AG04449 (cell line): ENCODE measurements at regions not wholly inside any gene's neighbourhood (a gene's known extent, or its start where the extent isn't known, plus 50 kb on each side); places are given as distances from the start of the nearest gene placed in this dataset.
"Not testable (repeated sequence)": the region's sequence is repeated elsewhere in the genome, so short reads cannot be mapped to it uniquely, and the experiment has no call there.

Experiments used
- CTCF ChIA-PET: fragments of 350-600 bp; formaldehyde crosslinking; extraction: SDS; loops from one replicate; lab custom pipeline; 2021; ENCODE audit warnings: antibody characterized with exemption; lab: Yijun Ruan, JAX
- POLR2A ChIA-PET: fragments of 400-600, 350-600 bp; formaldehyde crosslinking; extraction: SDS; loops from one replicate; lab custom pipeline; 2020; ENCODE audit warnings: antibody characterized with exemption, inconsistent platforms; lab: Yijun Ruan, JAX
- DNase-seq: peaks from one replicate; pipeline ENCODE4 v3.0.0-alpha.2; 2010; ENCODE audit warnings: low read depth, low spot score
- H3K4me3 ChIP-seq: 2 replicates; pipeline ENCODE4 v1.5.1; 2011; ENCODE audit warnings: low read depth, mild to moderate bottlenecking, control low read depth, low read length
- TF ChIP-seq, protein P1 (sequence below): IDR thresholded peaks from one replicate; pipeline ENCODE4 v1.5.1; 2011; ENCODE audit warnings: mild to moderate bottlenecking, moderate library complexity, low read length, control low read depth, inconsistent platforms; ENCODE audit not compliant: insufficient read depth; ENCODE audit errors: missing control alignments

GRCh38 chrX:65241059-65241721, 264.9 kb upstream of the ZC4H2 start:
- TF ChIP-seq, protein P1, sequence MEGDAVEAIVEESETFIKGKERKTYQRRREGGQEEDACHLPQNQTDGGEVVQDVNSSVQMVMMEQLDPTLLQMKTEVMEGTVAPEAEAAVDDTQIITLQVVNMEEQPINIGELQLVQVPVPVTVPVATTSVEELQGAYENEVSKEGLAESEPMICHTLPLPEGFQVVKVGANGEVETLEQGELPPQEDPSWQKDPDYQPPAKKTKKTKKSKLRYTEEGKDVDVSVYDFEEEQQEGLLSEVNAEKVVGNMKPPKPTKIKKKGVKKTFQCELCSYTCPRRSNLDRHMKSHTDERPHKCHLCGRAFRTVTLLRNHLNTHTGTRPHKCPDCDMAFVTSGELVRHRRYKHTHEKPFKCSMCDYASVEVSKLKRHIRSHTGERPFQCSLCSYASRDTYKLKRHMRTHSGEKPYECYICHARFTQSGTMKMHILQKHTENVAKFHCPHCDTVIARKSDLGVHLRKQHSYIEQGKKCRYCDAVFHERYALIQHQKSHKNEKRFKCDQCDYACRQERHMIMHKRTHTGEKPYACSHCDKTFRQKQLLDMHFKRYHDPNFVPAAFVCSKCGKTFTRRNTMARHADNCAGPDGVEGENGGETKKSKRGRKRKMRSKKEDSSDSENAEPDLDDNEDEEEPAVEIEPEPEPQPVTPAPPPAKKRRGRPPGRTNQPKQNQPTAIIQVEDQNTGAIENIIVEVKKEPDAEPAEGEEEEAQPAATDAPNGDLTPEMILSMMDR = no peak
- POLR2A ChIA-PET = no interaction called here
- no peak for DNase-seq
- CTCF ChIA-PET = no interaction called here
- H3K4me3 ChIP-seq = no peak overlapping the region

DNA sequence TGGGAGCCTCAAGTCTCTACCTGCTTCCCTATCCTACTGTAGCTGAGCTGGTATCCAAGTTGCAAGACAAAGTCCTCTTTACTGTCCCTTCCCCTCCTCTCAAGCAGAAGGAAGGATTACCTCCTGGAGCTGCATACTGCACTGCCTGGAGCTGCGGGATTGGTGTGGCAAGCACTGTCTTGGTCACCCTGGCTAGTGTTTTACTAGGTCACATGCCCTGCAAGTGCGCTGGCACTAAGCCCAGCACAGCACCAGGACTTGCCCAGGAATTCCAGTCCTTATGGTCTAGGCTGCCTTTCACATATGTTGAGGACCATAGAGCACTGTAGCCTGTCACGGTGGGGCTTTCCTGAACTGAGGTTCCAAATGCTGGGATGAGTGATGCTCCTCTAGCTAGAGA, 227.3 kb upstream of the ZC4H2 start:
- ChIA-PET POLR2A (no interaction called here), CTCF (no interaction called here)
- DNase-seq = no peak
- TF ChIP-seq, protein P1 = no peak
- H3K4me3 ChIP-seq = no peak overlapping the region

DNA sequence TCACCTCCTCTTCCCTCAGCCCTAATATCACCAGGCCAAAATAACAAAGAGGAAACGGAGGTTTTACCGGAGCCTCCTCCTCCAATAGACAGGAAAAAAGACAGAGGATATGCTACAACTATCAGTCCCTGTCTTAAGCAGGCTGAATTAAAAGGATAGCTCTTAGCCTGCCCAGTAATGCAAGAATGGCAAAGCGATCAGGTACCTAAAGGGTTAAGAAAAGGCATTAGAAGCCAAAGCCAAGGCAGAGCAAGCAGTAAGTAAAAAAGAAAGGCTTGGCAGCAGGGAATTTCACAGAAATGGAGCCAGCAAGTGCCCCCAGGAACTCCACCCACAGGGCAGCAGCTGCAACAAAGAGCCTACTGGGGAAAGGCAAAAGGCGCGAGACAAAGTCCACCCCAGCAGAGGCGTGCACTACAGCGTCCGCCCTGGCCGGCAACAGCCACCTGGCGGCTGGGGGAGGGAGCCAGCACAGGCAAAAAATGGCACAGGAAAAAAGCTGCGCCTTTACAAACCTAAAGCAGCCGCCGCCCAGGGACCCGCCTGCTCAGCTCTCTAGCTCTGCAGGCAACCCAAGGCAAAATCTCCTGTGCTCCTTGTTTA, 220.6 kb upstream of the ZC4H2 start:
- POLR2A ChIA-PET = no interaction called here
- CTCF ChIA-PET = no interaction called here

DNA sequence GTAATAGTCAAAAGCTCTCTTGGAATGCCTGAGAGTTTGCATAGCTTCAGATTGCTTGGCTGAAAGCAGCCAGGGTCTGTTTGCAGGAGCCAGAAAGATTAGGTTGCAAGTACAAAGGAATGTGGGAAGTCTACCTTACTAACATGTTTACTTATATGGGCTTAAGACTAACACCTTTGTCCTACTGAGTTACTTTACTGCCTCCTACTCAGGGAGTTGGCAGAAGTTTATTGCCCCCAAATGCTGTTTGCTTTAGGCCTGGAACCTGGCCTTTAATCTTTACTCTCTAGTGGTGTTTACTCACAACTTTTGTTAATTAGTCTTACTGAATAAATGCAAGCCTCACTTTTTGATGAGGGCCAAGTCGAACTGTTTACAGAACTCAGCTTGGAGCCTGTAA, 219.4 kb upstream of the ZC4H2 start:
- TF ChIP-seq, protein P1 = no peak

More for the DNA sequence above, 220.6 kb upstream of the ZC4H2 start:
- no peak overlapping the region for H3K4me3 ChIP-seq
- DNase-seq = no peak
- TF ChIP-seq, protein P1 = no peak

DNA sequence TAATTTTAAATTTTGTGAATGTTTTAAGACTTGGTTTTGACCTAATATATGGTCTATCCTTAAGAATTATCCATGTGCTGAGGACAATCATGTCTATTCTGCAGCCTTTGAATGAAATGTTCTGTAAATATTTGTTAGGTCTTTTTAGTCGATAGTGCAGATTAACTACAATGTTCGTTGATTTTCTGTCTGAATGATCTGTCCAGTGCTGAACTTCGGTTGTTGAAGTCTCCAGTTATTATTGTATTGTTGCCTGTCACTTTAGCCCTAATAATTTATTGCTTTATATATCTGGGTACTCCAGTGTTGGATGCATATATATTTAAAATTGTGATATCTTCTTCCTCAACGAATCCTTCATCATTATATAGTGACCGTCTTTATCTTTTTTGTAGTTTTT, 218.3 kb upstream of the ZC4H2 start:
- TF ChIP-seq, protein P1 = no peak

More for the DNA sequence above, 219.4 kb upstream of the ZC4H2 start:
- no peak overlapping the region for H3K4me3 ChIP-seq
- ChIA-PET CTCF (no interaction called here), POLR2A (no interaction called here)
- no peak for DNase-seq

GRCh38 chrX:65163325-65163724, 187.1 kb upstream of the ZC4H2 start:
- DNase-seq, H3K4me3 ChIP-seq, CTCF ChIA-PET, POLR2A ChIA-PET: not testable (repeated sequence)

More for the DNA sequence above, 218.3 kb upstream of the ZC4H2 start:
- no peak for DNase-seq
- CTCF ChIA-PET = no interaction called here
- POLR2A ChIA-PET = no interaction called here
- no peak overlapping the region for H3K4me3 ChIP-seq
